T-helper 9 cell (primary cell): ENCODE measurements at regions not wholly inside any gene's neighbourhood (a gene's known extent, or its start where the extent isn't known, plus 50 kb on each side); places are given as distances from the start of the nearest gene placed in this dataset.

Experiments used
- DNase-seq: peaks from one replicate; pipeline ENCODE4 v3.0.0-alpha.2; 2020

DNA sequence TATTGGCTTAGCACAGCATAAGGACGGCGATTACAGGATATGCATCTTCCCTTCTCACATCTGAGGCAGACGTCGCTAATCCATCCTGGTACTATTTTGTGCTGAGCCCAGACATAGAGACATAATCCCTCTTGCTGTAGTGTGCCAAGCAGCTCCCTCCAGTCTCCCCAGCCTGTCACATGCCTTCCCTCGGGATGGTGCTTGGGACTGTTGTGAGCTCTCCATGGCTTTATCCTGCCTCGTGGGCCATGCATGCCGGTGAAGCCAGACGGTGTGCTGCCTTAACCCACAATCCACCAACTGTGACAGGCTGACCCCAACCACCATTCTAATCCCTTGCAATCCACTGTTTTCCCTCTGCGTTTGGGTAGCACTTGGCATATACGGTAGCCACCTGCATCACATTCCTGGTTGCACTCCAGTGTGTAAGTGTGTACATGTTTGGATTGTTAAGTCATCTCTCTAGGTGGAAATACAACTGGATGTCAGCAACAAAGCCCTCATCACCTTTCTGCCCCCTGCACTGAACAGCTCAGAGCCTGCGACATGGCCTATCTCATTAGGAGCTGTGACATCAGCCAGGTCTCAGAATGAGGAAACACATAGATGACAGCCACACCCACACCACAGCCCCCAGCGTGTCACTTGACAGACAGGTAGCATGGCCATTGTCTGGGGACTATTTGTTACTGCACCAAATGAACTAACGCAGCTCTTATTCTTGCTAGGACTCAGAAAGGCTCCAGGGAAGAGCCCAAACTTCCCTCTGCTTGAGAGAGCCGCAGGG, 374.8 kb upstream of the CDH4 start:
- DNase-seq = no peak

DNA sequence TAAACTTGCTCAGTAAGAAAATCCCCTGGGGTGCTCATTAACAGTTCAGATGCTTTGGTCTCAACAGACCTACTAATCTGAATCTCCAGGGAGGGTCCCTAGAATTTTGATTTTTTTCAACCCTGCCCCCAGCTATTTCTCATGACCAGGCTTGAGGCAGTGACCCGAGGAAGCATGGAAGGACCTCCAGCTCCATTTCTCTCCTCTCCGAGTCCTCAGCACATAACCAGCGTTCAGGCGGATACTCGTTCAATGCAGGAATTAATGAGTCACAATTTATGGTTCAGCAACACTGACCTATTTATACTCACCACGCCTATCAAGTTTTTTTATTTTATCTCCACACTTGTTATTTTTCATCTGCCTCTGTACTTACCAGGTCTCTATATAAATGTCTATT, 369.2 kb upstream of the CDH4 start:
- no peak for DNase-seq

DNA sequence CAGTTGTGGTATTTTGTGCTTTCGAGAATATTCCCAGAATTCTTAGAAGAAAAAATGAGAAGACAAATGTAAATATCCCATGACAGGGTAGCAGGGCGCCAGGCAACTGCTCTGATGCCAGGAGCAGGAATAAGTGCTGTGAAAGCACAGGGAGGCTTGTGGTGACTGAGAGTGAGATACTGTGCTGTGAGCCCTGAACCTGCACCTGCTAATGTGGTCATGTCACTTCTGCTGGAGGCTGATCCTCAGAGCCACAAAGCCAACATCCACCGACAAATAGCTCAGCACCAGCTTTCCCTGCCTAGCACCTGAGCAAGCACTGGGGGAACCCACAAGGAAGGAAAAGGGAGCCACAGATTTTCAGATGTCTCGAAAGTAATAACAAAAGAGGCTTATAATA, 368.6 kb upstream of the CDH4 start:
- no peak for DNase-seq

DNA sequence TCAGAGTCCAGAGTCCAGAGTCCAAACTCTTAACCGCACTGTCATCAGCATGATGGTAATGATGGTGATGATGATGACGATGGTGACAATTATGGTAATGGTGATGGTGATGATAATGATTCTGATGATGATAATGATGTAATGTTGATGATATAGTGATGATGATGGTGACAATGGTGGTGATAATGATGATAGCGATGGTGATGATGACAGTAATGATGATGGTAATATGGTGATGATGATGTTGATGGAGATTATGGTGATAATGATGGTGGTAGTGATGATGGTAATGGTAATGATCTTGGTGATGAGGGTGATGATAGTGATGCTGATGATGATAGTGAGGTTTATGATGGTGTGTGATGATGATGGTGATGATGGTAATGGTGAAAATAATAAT, 367.8 kb upstream of the CDH4 start:
- DNase-seq = no peak

DNA sequence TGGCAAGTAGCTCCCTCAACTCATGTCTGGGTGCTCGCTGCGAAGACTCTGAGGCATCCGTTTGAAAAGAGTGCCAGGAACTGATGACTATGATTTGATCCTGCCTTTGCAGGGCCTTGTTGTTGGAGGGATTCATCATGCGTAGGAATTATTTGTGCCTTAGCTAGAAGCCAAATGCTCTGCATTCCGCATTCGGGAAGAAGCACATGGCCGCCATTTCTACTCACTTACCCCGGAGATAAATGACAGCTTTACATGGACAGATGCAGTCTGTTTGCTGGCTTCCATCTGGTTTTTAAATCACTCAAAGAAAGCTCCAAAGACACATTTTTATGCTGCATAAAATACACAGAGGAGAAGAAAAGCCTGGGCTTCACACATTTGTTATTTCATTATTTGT, 363.3 kb upstream of the CDH4 start:
- DNase-seq = no peak

DNA sequence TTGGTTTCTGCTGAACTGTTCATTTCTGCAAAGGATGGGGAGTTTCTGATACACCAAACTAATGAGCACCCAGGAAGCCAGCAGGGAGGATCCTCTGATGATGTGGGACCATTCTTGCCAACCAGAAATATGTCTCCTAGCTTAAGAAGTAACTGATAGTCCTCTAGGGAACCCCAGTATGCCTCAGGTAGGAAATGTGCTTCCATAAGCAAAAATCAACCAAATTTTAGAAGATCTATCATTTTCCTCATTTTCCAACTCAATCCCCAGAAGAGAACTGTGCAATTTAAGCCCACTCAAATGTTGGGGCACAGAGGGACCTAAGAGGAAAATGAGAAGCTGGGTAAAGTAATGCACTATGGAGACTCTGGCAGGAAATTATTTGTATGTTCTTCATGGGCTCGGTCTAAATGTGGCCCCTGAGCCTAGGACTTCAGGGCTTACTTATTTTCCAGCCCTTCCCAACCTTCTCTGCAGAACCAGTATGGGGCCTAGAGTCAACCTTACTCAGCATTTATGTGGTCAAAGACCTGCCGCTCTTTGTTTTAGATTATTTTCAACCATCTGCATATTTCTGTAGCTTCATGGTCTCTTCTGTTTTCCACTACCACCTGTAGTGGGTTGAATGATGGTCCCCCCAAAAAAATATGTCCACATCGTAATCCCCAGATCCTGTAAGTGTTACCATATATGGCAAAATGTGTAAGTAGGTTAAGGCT, 359.8 kb upstream of the CDH4 start:
- no peak for DNase-seq

DNA sequence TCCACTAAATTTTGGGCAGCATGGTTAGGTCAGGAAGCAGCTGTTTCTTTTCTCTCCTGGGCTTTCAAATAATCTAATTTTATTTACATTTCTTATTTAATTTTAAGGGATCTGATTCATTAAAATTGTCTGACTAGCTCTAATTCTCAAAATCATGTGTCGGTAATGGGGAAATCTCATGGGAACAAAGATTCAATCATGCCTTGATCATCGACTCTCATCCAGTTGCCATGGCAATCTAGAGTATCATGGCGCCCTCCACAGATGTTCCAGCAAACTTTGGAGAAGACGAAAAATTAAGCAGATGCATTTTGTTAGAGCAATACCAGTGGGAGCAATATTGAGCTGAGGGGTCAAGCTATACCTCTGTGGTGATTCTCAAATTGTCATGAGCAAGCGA, 358.0 kb upstream of the CDH4 start:
- no peak for DNase-seq

DNA sequence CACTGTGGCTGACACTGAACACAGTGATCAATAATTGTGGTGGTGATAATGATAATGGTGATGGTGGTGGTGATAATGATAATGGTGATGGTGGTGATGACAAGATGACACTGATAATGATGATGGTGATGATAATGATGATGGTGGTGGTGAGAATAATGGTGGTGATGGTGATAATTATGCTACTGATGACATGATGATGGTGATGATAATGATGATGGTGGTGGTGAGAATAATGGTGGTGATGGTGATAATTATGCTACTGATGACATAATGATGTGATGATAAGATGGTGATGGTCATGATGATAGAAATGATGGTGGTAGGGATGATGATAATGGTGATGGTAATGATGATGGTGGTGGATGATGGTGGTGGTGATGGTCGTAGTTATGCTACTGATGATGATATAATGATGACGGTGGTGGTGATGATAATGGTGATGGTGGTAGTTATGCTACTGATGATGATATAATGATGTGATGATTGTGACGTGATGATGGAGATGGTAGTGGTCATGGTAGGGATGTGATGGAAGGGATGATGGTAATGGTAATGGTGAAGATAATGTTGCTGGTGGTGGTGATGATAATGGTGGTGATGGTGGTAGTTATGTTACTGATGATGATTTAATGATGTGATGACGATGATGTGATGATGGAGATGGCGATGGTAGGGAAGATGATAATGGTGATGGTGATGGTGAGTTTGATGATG, 356.5 kb upstream of the CDH4 start:
- DNase-seq = no peak

DNA sequence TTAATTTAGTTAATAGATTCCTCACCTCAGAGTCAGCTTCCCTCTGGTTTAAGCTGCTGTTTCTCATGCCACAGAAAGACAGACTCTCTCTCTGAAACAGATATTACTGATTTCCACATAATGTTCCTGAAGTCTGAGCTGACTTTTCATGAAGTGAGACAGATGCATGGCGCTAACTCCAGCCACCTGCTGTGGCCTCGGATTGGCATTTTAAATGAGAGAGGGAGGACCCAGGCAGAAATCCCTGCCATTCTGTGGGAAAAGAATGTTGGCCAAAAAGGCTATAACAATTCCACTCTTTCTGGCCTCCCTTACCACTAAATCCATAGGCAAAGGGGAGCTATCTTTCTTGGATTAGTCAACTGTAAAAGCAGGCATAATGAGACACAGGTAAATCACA, 354.1 kb upstream of the CDH4 start:
- DNase-seq = no peak

DNA sequence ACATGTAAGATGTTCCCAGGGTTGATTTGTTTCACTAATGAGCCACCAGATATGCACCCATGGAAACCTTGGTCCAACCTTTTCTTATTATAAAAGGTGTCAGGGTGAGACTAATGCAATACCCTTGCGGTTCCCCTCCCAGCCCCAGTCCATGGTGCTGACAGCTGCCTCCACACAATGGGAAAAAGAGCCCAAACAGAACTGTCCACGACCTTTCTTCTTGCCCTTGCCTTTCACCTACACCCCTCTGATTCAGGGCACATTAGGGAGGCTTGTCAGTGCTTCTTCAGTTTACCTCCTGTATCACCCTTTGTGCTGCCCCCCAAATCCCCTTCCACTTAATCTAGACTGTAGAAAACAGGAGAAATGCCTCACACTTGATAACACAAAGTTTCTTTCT, 352.7 kb upstream of the CDH4 start:
- DNase-seq = no peak

DNA sequence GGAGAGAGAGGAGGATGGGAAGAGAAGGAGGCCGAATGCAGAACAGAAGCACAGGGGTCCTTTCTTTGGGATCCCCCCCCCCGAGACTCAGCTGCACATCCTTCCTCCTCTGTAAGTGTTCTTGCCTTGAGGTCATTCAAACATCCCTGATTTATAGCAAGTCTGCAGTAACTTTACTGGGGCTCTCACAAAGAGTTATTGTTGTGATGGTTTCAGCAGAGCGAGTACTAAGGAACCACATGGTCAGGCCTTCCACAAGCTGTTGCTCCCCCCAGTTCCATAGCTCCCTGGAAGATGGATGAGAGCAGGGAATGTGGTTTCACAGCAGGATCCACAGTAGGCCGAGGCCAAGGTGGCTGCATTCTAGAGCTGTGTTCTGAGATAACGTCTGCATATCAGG, 351.4 kb upstream of the CDH4 start:
- DNase-seq = no peak

DNA sequence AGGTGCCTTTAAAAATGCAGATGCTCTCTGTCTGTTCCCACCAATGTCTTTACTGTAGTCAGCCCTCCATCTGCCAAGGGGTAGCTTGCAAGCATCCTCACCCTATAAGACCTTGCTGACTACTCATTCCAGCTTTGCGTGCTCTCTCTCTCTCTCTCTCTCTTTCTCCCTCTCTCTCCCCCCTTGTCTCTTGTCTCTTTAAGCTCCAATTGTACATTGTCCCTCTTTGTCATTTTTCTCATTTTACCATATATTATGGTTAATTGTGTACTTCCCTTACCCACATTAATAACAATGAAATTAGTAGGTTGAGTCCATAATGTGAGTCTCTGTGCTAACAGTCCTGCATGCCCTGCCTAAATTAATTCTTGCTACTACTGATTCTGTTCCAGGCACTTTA, 350.2 kb upstream of the CDH4 start:
- no peak for DNase-seq

DNA sequence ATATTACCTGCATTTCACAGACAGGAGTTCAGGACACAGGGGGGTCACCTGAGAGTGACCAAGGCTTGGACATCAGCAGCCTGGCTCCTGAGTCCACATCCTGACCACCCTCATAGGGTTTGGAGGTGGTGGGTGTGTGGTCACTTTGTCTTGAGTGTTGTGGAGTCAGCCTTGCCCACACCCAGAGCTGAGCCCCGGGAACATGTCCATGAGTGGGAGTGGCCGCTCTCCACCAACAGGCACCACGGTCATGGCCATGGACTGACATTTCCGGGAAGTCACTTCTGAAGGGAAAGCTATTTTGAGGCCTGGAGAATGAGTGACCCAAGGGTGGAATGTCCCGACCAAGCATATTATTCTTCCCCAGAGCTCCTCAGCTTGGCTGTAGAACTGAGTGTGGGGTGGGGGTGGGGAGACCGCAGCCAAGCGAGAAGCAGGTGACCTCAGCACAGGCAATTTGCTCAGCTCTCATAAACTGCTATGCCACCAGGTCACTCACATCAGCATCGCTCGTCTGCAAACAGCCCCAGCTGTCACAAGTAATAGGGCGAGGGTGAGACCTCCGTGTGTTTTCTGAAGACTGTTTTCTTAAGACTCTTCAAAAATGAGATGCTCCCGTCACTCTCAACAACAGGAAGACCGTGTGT, 348.6 kb upstream of the CDH4 start:
- DNase-seq = no peak

DNA sequence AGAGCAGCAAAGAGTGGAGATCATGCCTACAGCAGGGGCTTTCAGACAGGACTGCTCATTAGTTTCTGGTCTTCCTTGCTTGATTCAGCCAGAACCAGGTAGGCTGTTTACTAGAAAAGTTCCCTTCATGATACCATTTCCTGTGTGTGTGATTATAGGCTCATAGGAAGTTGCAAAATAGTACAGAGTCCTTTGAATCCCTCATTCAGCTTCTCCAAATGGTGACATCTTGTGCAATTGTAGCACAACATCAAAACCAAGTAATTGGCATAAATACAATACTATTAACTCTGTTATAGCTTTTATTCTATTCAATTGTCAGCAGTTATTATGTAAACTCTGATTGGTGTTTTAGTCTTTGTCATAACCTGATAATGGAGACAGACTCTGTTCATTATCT, 347.3 kb upstream of the CDH4 start:
- no peak for DNase-seq

DNA sequence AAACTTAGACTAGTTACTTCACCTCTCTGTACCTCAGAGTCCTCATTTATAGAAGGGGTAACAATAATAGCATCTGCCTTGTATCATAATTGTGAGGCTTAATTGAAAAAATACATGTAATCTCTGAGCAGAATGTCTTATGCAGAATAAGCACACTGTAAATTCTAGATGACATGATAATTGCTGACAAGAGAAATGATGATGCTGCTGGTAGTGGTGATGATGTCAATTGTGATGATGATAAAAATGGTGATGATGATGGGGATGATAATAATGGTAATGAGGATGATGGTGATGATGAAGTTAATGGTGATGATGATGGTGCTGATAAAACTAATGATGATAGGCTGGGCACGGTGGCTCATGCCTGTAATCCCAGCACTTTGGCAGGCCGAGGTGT, 346.1 kb upstream of the CDH4 start:
- DNase-seq = no peak

DNA sequence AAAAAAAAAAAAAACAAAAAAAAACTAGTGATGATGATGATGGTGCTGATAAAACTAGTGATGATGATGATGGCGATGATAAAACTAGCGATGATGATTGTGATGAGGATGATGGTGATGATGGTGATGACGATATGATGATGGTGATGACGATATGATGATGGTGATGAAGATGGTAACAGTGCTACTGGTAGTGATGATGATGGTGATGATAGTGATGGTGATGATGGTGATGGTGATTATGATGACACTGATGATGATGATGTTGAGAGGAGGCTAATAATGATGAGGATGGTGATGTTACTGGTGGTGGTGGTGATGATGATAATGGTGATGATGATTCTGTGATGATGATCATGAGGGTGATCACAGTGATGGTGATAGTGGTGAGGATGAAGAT, 345.5 kb upstream of the CDH4 start:
- DNase-seq = no peak

DNA sequence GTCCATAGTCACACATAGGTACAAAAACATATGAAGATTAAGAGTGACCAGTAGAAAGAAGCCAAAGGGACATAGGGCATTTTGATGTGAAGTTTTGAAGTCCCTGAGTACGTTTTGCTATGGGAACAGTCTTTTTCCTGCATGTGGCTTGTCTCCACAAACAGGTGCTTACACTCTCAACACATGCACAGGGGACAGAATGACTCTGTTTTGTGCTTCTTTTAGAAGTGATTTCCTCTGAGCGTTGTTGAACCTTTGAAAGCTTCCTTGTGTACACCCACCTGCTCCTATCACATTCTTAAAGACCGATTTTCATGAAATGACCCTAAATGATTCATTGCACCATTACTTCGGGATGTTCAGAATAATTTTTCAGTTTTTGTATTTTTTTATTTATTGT, 338.8 kb upstream of the CDH4 start:
- no peak for DNase-seq

DNA sequence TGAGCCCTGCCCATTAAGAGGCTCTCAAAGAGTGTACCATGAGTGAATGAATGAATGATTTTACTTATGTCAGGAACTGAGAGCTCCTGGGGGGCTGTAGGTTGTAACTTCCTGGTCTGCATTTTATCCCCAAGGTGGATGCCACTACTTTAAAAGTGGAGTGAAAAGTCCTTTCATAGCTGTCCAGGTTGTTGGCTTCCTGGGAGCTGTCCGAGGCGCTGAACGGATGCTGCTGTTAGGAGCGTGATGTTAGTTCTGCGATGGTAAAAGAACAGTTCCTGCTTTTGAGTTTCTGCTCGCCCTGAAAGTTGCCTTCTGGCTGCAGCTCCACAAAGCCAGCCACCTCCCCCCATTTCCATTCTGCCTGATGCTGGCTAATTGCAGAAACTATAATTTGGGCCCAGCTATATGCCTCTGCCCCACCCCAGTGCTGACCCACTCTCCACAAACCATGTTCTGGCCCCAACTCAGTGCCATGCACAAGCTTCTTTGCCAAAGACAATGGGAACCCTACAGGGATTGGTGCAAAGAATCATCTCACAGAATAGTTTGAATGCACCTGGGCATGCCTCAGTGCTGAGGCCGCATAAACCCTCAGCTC, 330.9 kb upstream of the CDH4 start:
- DNase-seq = no peak

DNA sequence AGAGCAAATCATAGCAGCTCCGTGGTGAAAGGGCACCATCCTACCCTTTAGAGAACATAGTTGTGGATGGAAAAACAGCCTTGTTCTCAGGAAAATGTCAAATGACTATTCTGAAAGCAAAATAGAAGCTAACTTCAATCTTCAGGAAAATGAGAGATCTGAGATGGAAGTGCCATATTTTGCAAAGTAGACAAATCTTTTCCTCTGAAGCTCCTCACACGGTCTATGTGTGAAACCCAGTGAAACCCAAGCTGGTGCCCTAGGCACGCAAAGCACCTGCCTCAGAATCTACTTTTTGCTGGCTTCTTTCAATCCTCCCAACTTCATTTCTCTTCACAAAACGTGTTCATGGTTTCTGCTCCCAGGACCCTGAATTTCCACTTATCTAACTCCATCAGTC, 325.2 kb upstream of the CDH4 start:
- DNase-seq = no peak

DNA sequence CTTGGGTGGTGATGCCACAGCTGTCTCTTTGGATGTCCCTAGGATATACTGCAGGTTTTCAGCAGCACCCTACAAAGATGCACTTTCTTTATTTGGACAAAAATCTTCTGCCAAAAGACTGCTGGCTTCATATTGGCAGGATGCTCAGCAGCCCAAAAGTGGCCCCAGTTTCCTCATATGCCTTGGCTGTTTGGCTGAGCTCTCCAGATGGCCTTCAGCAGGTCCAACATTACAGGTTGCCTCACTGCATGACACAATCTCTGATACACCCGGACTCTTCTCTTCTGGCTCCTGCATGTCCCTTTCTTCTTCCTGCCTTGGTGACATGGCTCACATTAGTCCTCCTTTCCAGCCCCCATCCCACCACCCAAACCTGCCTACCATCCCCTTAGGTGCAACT, 323.7 kb upstream of the CDH4 start:
- no peak for DNase-seq

DNA sequence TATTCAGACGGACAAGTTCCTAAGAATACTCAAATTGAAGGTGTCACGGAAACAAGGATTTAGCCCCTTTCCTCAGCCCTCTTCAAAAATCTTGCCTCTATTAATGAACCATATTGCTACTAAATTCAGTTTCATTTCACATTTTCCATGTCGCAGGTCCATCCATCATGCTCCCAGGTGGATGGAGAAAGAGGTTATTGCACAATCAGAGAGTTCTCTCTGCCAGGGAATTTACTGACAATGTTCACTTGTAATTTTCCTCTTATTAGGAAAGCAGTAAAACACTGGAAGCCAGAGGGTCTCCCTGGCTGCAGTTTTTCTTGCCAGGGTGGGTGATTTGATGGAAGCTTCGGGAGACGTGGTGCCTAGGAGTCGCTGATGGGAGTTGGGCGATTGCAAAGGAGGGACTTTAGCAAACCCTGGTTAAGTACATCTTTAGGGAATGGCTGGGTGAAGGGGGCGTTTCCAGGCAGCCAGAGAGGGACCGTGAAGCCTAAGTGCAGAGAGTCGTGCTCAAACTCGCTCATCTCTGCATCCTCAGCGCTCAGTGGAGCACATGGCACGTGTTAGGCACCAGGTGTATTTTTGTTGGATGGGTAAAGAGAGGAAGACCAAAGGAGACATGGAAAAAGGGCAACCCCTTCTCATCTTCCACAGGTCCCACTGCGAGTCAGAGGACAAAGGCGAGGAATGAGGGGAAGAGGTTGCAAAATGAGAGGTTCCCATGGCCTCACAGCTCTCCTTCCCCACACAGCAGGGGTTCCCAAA, 321.9 kb upstream of the CDH4 start:
- no peak for DNase-seq

DNA sequence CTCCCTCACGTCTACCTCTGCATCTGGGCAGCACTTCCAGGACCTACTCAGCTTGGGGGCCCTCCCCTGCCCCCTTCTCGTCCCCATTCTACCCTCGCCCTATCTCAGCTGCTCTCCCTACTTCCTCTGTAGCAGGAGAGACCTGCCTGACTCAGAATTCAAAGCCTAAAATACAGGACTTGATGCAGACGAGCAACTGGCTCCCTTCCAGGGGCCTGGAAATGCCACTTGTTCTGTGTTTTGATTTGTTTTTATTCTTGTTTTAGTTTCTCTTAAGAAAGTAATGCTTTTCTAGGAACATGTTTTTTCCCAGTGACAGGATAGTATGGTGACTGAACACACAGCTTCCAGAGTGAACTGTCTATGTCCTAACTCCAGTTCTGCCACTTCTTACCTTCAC, 320.4 kb upstream of the CDH4 start:
- DNase-seq = no peak
